GM18951 (cell line): ENCODE measurements at regions not wholly inside any gene's neighbourhood (a gene's known extent, or its start where the extent isn't known, plus 50 kb on each side); places are given as distances from the start of the nearest gene placed in this dataset.

Experiments used
- POLR2A ChIP-seq: IDR thresholded peaks from 4 replicates; pipeline ENCODE4 v1.6.1; 2011; ENCODE audit warnings: mild to moderate bottlenecking; ENCODE audit not compliant: insufficient read length, insufficient read depth; ENCODE audit errors: extremely low read depth
- in situ Hi-C: fragments of 300-500 bp; cut with MboI; formaldehyde crosslinking; loops from one replicate; pipeline ENCODE4 v1.12.0; 2022; ENCODE audit warnings: low sequenced_read_pairs, mixed read lengths, inconsistent platforms; ENCODE audit not compliant: unreplicated experiment

GRCh38 chr11:95494167-95494566 lies 263.2 kb upstream of the SESN3 start:
- in situ Hi-C loops: no loop called here

GRCh38 chr11:95490625-95491024 lies 259.6 kb upstream of the SESN3 start:
- in situ Hi-C loops: no loop called here
- no peak for TF ChIP-seq POLR2A

More at GRCh38 chr11:95494167-95494566, 263.2 kb upstream of the SESN3 start:
- no peak for TF ChIP-seq POLR2A

- TF ChIP-seq POLR2A: no peak
- in situ Hi-C loops: no loop called here
Measured at GRCh38 chr11:95487938-95488337, 256.9 kb upstream of the SESN3 start.

- in situ Hi-C loops: no loop called here
- no peak for TF ChIP-seq POLR2A
Measured at GRCh38 chr11:95487391-95487790, 256.4 kb upstream of the SESN3 start.

GRCh38 chr11:95486979-95487378 lies 256.0 kb upstream of the SESN3 start:
- in situ Hi-C loops: no loop called here
- no peak for TF ChIP-seq POLR2A

- in situ Hi-C loops: no loop called here
- TF ChIP-seq POLR2A: no peak
Measured at GRCh38 chr11:95486466-95486865, 255.5 kb upstream of the SESN3 start.

- in situ Hi-C loops: no loop called here
- no peak for TF ChIP-seq POLR2A
Measured at GRCh38 chr11:95485115-95485900, 254.3 kb upstream of the SESN3 start.

GRCh38 chr11:95483339-95483738 lies 252.3 kb upstream of the SESN3 start:
- TF ChIP-seq POLR2A: no peak
- in situ Hi-C loops: no loop called here

- TF ChIP-seq POLR2A: no peak
- in situ Hi-C loops: no loop called here
Measured at GRCh38 chr11:95478003-95478402, 247.0 kb upstream of the SESN3 start.

GRCh38 chr11:95469258-95469657 lies 238.3 kb upstream of the SESN3 start:
- no peak for TF ChIP-seq POLR2A
- in situ Hi-C loops: no loop called here

GRCh38 chr11:95466416-95466815 lies 235.4 kb upstream of the SESN3 start:
- in situ Hi-C loops: no loop called here
- TF ChIP-seq POLR2A: no peak

GRCh38 chr11:95465887-95466286 lies 234.9 kb upstream of the SESN3 start:
- TF ChIP-seq POLR2A: no peak
- in situ Hi-C loops: no loop called here

- in situ Hi-C loops: no loop called here
- TF ChIP-seq POLR2A: no peak
Measured at GRCh38 chr11:95461858-95462257, 230.9 kb upstream of the SESN3 start.

GRCh38 chr11:95461348-95461747 lies 230.3 kb upstream of the SESN3 start:
- in situ Hi-C loops: no loop called here
- TF ChIP-seq POLR2A: no peak
